HL-60 (cell line): ENCODE measurements at regions not wholly inside any gene's neighbourhood (a gene's known extent, or its start where the extent isn't known, plus 50 kb on each side); places are given as distances from the start of the nearest gene placed in this dataset.

ENCODE experiments used
- DNase-seq, 2 experiments: peaks; one replicate each; pipeline ENCODE4 v3.0.0-alpha.2; 2010 to 2020; ENCODE audit warnings: low read depth in 1 of 2, low spot score in 1 of 2
- H3K27ac ChIP-seq: fragments of 250-450 bp; sonication (Bioruptor Pico); replicated peaks from 2 replicates; pipeline ENCODE4 v1.5.1; 2020; ENCODE audit warnings: mild to moderate bottlenecking, moderate library complexity
- H3K27me3 ChIP-seq: fragments of 250-450 bp; sonication (Bioruptor Pico); 2 replicates; pipeline ENCODE4 v1.5.1; 2021; ENCODE audit warnings: mild to moderate bottlenecking, moderate library complexity; ENCODE audit not compliant: insufficient read depth, poor library complexity, severe bottlenecking
- H3K4me3 ChIP-seq: replicated peaks from 2 replicates; pipeline ENCODE4 v1.5.1; 2011; ENCODE audit warnings: mild to moderate bottlenecking, control low read depth, low read length; ENCODE audit not compliant: insufficient read depth
- GABPA ChIP-seq: IDR thresholded peaks from 2 replicates; pipeline ENCODE4 v1.6.1; 2012; ENCODE audit warnings: low read depth
- POLR2AphosphoS5 ChIP-seq: IDR thresholded peaks from 2 replicates; pipeline ENCODE4 v1.6.1; 2012; ENCODE audit warnings: low read depth
- SPI1 ChIP-seq: IDR thresholded peaks from 2 replicates; pipeline ENCODE4 v1.6.1; 2012; ENCODE audit warnings: low read depth, mild to moderate bottlenecking, borderline replicate concordance
- TF ChIP-seq, protein P1 (sequence below): IDR thresholded peaks from one replicate; pipeline ENCODE4 v1.5.1; 2011; ENCODE audit warnings: low read length, control low read depth, inconsistent platforms; ENCODE audit not compliant: insufficient read depth
- TF ChIP-seq, protein P2 (sequence below): IDR thresholded peaks from 2 replicates; pipeline ENCODE4 v1.6.1; 2012; ENCODE audit warnings: low read depth; ENCODE audit not compliant: insufficient replicate concordance

DNA sequence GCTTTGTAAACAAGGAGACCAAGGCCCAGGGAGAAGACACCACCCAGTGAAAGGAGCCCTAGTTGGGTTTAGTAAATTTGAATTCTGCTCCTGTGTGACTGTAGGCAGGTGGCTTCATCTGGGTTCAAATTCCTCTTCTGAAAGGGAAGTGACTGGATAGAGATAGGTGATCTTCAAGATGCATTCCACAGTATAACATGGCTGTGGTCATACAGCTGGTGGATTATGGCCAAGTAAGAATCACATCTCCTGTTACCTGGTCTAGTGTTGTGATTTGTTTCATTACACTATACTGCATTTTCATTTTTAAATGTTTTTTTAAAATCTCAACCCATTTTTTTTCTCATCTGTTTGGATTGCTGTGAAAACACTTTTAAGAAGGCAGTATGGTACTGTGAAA is 58.0 kb upstream of the PICALM start:
- TF ChIP-seq, protein P1, sequence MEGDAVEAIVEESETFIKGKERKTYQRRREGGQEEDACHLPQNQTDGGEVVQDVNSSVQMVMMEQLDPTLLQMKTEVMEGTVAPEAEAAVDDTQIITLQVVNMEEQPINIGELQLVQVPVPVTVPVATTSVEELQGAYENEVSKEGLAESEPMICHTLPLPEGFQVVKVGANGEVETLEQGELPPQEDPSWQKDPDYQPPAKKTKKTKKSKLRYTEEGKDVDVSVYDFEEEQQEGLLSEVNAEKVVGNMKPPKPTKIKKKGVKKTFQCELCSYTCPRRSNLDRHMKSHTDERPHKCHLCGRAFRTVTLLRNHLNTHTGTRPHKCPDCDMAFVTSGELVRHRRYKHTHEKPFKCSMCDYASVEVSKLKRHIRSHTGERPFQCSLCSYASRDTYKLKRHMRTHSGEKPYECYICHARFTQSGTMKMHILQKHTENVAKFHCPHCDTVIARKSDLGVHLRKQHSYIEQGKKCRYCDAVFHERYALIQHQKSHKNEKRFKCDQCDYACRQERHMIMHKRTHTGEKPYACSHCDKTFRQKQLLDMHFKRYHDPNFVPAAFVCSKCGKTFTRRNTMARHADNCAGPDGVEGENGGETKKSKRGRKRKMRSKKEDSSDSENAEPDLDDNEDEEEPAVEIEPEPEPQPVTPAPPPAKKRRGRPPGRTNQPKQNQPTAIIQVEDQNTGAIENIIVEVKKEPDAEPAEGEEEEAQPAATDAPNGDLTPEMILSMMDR: no peak
- TF ChIP-seq POLR2AphosphoS5 (no peak), GABPA (no peak), SPI1 (no peak)
- TF ChIP-seq, protein P2, sequence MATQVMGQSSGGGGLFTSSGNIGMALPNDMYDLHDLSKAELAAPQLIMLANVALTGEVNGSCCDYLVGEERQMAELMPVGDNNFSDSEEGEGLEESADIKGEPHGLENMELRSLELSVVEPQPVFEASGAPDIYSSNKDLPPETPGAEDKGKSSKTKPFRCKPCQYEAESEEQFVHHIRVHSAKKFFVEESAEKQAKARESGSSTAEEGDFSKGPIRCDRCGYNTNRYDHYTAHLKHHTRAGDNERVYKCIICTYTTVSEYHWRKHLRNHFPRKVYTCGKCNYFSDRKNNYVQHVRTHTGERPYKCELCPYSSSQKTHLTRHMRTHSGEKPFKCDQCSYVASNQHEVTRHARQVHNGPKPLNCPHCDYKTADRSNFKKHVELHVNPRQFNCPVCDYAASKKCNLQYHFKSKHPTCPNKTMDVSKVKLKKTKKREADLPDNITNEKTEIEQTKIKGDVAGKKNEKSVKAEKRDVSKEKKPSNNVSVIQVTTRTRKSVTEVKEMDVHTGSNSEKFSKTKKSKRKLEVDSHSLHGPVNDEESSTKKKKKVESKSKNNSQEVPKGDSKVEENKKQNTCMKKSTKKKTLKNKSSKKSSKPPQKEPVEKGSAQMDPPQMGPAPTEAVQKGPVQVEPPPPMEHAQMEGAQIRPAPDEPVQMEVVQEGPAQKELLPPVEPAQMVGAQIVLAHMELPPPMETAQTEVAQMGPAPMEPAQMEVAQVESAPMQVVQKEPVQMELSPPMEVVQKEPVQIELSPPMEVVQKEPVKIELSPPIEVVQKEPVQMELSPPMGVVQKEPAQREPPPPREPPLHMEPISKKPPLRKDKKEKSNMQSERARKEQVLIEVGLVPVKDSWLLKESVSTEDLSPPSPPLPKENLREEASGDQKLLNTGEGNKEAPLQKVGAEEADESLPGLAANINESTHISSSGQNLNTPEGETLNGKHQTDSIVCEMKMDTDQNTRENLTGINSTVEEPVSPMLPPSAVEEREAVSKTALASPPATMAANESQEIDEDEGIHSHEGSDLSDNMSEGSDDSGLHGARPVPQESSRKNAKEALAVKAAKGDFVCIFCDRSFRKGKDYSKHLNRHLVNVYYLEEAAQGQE: no peak
- no peak overlapping the region for H3K27ac ChIP-seq
- H3K27me3 ChIP-seq: no peaks in the 10 kb centered on the region
- no peak overlapping the region for H3K4me3 ChIP-seq
- DNase-seq: no peak

DNA sequence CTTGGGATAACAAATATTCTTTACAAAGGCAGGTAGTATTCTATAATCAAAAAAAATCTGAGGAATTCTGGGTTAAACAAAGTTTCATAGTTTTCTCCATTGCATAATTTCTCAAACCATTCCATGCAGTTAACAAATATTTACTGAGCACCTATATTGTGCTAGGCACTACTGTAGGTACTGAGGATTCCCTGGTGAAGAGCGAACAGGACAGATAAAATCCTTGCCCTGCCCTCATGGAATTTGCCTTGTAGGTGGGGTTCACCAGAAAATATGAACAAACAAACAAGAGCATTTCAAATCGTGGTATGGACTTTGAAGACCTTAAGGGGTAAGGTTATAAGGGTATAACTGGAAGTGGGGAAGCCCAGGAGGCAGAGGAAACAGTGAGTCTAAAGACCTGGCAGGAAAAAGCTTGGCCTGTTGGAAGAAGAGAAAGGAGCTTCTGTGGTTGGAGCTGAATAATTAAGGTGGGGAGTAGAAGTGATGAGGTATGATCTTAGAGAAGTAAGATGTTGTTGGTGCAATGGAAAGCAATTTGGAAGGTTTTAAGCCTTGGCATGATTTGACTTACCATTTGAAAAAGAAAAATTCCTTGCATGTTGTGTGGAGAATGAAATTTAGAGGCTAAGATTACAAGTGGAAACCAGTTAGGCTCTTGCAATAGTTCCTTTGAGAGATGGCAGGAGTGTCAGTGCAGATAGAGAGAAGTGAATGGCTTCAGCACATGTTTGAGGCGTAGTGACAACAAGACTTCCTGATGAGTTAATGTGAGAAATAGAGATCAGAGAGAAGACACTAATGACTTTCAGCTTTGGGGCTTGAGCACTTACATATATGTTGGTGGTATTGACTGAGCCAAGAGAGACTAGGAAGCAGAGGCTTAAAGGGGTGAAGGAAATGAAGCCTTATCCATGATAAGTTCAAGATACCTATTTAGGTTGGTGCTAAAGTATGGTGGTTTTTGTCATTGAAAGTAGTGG is 55.7 kb upstream of the PICALM start:
- Histone ChIP-seq H3K4me3 (no peak overlapping the region), H3K27ac (no peak overlapping the region), H3K27me3 (no peaks in the 10 kb centered on the region)
- no peak for DNase-seq
- TF ChIP-seq GABPA (no peak), POLR2AphosphoS5 (no peak), SPI1 (no peak)

DNA sequence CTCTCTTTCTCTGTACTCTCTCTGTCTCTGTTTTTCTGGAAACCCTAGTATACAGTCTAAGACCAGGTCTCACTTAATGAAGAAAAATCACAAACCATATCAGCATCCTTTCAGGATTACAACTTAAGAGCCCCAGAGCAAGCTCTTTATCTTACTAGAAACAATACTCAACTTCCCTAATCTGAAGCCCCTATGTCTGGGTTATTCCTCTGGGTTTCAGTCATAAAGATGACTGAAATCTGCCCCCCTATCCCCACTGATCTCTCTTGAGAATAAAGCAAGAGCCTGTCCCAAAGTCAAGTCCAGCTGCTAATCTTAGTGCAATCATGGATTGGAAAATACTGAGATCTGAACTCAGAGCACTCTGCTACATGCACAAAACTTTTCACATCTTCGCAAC is 53.9 kb upstream of the PICALM start:
- Histone ChIP-seq H3K27ac (no peak overlapping the region), H3K27me3 (no peaks in the 10 kb centered on the region), H3K4me3 (no peak overlapping the region)
- no peak for DNase-seq
- TF ChIP-seq GABPA (no peak), POLR2AphosphoS5 (no peak), SPI1 (no peak)
- TF ChIP-seq, protein P2: no peak
- TF ChIP-seq, protein P1: no peak

DNA sequence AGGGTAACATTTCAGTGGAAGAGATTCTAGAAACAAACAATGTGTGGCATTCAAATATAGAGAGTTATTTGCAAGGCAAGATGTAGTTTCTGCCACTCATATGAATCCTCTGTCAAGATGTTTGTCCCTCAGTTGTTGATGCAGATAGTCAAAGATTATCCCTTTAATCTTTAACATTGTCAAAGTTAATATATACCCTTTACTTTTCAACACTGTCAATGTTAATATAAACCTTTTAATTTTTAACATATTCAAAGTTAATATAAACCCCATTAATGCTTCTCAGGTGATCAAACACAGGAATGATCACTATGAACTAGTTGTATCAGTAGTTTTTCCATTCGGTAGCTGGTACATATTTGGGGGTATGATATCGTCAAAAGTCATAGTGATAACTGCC is 51.9 kb upstream of the PICALM start:
- no peak overlapping the region for H3K4me3 ChIP-seq
- no peaks in the 10 kb centered on the region for H3K27me3 ChIP-seq
- DNase-seq: no peak
- TF ChIP-seq, protein P1: no peak
- TF ChIP-seq SPI1: no peak
- TF ChIP-seq GABPA: no peak
- no peak for TF ChIP-seq POLR2AphosphoS5
- TF ChIP-seq, protein P2: no peak
- H3K27ac ChIP-seq: no peak overlapping the region
